AG09309 (cell line): ENCODE measurements at regions not wholly inside any gene's neighbourhood (a gene's known extent, or its start where the extent isn't known, plus 50 kb on each side); places are given as distances from the start of the nearest gene placed in this dataset.

Experiments
- DNase-seq: peaks from one replicate; pipeline ENCODE4 v3.0.0-alpha.2; 2010; ENCODE audit warnings: low read depth
- H3K4me3 ChIP-seq: 2 replicates; pipeline ENCODE4 v1.5.1; 2011; ENCODE audit warnings: mild to moderate bottlenecking, low read depth, low read length, moderate library complexity; ENCODE audit not compliant: control insufficient read depth
- TF ChIP-seq, protein P1 (sequence below): IDR thresholded peaks from 2 replicates; pipeline ENCODE4 v1.5.1; 2011; ENCODE audit warnings: mild to moderate bottlenecking, low read depth, low read length, inconsistent platforms; ENCODE audit not compliant: insufficient read depth, control insufficient read depth; ENCODE audit errors: missing control alignments

DNA sequence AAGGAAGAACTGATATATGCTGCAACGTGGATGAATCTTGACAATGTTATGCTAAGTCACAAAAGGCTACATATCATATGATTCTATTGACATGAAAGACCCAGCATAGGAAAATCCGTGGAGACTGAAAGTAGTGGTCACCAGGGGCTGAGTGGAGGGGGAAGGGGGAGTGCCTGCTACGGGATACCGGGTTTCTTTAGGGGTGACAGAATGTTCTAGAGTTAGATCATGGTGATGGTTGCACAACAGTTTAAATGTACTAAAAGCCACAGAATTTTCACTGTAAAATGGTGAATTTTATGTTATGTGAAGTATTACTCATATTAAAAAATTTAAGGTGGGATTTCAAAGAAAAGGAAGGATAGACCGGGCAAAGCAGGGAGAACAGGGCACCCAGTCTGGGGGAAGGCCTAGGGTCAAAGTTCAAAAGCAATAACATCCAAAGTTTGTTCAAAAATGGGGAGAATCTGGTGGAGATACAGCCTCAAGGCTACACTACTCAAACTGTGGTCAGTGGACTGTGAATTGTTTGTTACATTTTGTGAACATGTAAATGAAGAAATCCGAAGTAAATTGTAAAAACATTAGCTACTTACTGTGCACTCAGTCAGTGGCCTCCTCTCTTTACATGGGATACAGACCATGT, 74.2 kb upstream of the FNDC3B start:
- TF ChIP-seq, protein P1, sequence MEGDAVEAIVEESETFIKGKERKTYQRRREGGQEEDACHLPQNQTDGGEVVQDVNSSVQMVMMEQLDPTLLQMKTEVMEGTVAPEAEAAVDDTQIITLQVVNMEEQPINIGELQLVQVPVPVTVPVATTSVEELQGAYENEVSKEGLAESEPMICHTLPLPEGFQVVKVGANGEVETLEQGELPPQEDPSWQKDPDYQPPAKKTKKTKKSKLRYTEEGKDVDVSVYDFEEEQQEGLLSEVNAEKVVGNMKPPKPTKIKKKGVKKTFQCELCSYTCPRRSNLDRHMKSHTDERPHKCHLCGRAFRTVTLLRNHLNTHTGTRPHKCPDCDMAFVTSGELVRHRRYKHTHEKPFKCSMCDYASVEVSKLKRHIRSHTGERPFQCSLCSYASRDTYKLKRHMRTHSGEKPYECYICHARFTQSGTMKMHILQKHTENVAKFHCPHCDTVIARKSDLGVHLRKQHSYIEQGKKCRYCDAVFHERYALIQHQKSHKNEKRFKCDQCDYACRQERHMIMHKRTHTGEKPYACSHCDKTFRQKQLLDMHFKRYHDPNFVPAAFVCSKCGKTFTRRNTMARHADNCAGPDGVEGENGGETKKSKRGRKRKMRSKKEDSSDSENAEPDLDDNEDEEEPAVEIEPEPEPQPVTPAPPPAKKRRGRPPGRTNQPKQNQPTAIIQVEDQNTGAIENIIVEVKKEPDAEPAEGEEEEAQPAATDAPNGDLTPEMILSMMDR: no peak
- DNase-seq: no peak
- H3K4me3 ChIP-seq: no peak overlapping the region

DNA sequence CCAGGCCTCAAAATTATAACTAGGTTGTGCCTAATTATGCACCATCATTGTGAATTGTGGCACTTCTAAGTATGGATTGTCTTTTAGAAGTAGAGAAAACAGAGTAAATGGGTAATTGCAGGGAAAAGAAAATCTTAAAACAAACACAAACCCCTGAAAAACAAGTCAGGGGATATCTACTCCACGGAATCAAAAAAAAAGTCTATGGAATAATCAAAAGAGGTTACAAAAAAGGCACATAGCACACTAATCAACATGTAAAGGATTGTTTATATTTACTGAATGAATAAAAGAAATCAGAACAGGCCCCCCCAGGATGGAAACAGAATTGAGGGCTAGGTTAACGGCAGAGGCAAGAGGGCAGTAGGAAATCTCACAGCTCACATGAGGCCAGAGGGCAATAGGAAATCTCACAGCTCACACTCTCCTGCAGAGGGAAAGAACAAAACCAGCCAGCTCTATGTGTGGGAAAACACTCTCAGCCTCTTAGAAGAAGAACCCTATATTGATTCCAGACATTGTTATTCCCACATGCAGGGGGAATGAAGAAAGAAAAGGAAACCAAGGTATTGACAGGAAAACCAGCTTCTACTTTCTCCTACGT, 72.7 kb upstream of the FNDC3B start:
- H3K4me3 ChIP-seq: no peak overlapping the region
- no peak for DNase-seq
- TF ChIP-seq, protein P1: no peak

DNA sequence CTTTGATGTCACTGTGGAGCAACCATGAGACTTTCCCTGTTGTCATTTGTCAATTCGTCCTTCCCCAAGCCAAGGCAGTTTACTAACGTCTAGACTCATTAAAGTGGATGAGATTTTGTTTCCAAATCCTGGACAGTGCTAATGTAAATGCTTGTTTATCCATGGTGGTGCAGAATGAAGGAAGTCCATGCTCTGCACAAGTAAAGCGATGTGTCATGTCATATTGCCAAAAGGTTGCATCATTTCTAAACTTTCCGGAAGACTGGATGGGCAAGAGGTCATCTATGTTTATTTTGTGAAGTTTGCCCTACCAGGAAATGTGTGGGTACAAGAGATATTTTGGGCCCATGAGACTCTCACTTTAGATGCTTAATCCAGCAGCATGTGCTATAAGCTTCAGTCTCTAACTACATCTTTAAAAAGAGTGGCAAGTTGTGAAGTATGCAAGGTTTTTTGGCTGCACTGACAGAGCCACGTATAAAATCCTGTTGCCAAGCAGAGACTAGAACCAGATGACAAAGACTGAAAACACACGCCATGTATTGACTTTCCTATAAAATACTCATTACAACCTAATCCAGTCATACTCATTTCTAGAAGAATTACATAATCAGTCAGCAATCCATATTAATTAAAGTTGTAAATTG, 72.1 kb upstream of the FNDC3B start:
- H3K4me3 ChIP-seq: no peak overlapping the region
- peak; percentile 93 for DNase-seq
- TF ChIP-seq, protein P1: no peak

DNA sequence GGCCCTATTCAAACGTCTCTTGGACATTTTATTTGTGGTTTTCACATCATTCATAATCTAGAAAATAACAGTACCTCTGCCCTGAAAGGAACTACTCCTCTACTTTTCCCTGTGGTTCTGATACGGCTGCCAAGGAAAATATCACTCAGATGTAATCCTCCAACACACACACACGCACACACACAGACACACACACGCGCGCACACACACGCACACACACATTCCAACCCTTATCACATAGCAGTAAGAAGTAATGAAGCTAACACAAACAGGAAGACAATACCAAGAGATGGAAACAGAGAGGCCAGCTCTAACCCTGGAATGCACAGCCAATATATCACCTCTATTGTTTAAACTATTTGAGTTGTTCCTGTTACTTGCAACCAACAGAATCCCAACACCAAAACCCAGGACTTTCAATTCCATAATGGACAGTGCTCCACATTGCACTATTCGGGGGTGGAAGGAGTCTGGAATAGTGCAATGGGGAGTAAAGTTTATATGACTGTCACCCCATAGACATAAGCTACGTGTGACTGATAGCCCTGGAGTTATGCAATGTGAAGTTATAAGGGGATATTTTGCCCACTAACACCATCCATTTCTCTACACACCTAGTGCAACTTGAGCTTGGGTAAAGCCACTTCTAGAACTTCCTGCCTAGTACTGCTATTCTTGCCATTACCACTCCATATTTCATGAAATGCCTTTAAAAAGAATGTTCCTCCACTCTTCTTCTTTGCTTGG, 71.3 kb upstream of the FNDC3B start:
- TF ChIP-seq, protein P1: no peak
- DNase-seq: peak; percentile 87
- H3K4me3 ChIP-seq: no peak overlapping the region

DNA sequence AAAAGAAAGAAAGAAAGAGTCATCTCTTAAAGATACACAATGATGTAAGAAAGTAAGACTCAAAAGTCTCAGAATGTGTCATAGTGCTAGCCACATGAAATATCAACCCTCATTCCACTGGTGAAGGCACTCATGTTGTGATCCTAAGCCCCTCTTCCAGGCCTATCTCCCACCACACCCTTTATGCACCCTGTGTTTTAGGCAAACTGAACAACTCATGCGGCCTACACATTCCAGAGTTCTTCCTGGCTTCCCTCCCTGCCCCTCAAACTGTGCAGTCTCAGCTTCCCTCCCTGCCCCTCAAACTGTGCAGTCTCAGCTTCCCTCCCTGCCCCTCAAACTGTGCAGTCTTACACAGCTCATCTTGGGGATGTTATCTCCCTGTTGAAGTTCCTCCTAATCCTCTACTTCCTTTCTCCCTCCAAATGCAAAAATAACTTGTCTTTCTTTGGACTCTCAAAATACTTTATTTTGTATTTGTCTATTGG, 69.0 kb upstream of the FNDC3B start:
- DNase-seq: no peak
- no peak overlapping the region for H3K4me3 ChIP-seq
- TF ChIP-seq, protein P1: no peak

DNA sequence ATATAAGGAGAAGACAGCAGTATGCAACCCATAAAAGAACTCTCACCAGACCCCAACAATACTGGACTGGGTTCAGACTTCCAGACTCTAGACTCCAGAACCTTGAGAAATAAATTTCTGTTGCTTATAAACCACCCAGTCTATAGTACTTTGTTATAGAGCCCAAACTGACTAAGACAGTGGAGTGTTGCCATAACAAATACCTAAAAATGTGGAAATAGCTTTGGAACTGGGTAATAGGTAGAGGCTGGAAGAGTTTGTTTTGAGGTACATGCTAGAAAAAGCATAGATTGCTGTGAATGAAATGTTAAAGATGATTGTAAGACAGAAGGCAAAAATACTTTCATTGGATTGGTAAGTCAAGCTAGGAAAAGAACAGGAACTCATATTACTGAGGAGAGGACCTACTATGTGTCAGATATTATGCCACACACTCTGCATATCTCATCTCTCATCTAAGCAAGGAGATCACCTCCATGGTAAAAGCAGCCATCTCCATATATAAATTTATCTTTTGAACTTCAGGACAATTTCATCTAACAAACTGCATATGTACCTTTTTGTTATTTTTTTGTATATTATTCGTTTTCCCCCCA, 67.4 kb upstream of the FNDC3B start:
- no peak overlapping the region for H3K4me3 ChIP-seq
- TF ChIP-seq, protein P1: no peak
- DNase-seq: no peak
